ENCODE measurements at regions not wholly inside any gene's neighbourhood (a gene's known extent, or its start where the extent isn't known, plus 50 kb on each side); places are given as distances from the start of the nearest gene placed in this dataset.

GRCh38 chr10:83934641-83935338, 204.5 kb upstream of the GHITM start:
- H3K36me3 Mint-ChIP-seq (ENCODE audit: unreplicated experiment): no peaks in the 10 kb centered on the region
- no peaks in the 10 kb centered on the region for H3K4me1 Mint-ChIP-seq (ENCODE audit: unreplicated experiment)
- H3K27ac Mint-ChIP-seq (ENCODE audit: unreplicated experiment): no peak overlapping the region
- H3K27me3 Mint-ChIP-seq (ENCODE audit: unreplicated experiment): peaks cover 2% of the 10 kb centered on the region
- no peaks in the 10 kb centered on the region for H3K9me3 Mint-ChIP-seq (ENCODE audit: unreplicated experiment)
- DNase-seq (ENCODE audit: extremely low spot score, unreplicated experiment): no peak
- TF ChIP-seq, protein P1, sequence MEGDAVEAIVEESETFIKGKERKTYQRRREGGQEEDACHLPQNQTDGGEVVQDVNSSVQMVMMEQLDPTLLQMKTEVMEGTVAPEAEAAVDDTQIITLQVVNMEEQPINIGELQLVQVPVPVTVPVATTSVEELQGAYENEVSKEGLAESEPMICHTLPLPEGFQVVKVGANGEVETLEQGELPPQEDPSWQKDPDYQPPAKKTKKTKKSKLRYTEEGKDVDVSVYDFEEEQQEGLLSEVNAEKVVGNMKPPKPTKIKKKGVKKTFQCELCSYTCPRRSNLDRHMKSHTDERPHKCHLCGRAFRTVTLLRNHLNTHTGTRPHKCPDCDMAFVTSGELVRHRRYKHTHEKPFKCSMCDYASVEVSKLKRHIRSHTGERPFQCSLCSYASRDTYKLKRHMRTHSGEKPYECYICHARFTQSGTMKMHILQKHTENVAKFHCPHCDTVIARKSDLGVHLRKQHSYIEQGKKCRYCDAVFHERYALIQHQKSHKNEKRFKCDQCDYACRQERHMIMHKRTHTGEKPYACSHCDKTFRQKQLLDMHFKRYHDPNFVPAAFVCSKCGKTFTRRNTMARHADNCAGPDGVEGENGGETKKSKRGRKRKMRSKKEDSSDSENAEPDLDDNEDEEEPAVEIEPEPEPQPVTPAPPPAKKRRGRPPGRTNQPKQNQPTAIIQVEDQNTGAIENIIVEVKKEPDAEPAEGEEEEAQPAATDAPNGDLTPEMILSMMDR (IDR thresholded peaks at IDR 0.05): no peak
- H3K4me3 Mint-ChIP-seq (ENCODE audit: unreplicated experiment): no peak overlapping the region

DNA sequence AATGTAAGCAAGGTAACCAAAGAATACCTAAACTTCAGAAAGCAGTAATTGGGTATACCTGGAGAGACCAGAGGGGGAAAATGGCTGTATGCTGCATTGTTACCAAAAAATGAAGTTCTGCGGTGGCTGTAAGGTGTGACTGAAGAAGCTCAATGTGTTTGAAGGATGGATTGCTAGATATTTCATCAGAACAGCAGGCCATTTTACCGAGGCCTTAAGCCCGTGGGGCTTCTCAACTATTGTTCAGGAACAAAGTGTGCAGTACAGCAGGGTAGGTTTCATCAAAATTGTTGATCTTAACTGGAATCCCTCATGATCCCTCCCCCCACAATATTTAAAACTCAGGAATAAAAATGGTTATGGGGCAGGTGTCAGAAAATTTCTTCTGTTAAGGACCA, 204.0 kb upstream of the GHITM start:
- TF ChIP-seq, protein P1 (IDR thresholded peaks at IDR 0.05): no peak
- peaks cover 2% of the 10 kb centered on the region for H3K27me3 Mint-ChIP-seq (ENCODE audit: unreplicated experiment)
- H3K36me3 Mint-ChIP-seq (ENCODE audit: unreplicated experiment): no peaks in the 10 kb centered on the region
- no peak for DNase-seq (ENCODE audit: extremely low spot score, unreplicated experiment)
- H3K27ac Mint-ChIP-seq (ENCODE audit: unreplicated experiment): no peak overlapping the region
- no peaks in the 10 kb centered on the region for H3K9me3 Mint-ChIP-seq (ENCODE audit: unreplicated experiment)
- no peak overlapping the region for H3K4me3 Mint-ChIP-seq (ENCODE audit: unreplicated experiment)
- H3K4me1 Mint-ChIP-seq (ENCODE audit: unreplicated experiment): no peaks in the 10 kb centered on the region

GRCh38 chr10:83935911-83936310, 203.4 kb upstream of the GHITM start:
- DNase-seq (ENCODE audit: extremely low spot score, unreplicated experiment): no peak
- H3K9me3 Mint-ChIP-seq (ENCODE audit: unreplicated experiment): no peaks in the 10 kb centered on the region
- no peaks in the 10 kb centered on the region for H3K36me3 Mint-ChIP-seq (ENCODE audit: unreplicated experiment)
- H3K4me3 Mint-ChIP-seq (ENCODE audit: unreplicated experiment): no peak overlapping the region
- TF ChIP-seq, protein P1 (IDR thresholded peaks at IDR 0.05): no peak
- peaks cover 2% of the 10 kb centered on the region for H3K27me3 Mint-ChIP-seq (ENCODE audit: unreplicated experiment)
- H3K4me1 Mint-ChIP-seq (ENCODE audit: unreplicated experiment): no peaks in the 10 kb centered on the region
- H3K27ac Mint-ChIP-seq (ENCODE audit: unreplicated experiment): no peak overlapping the region

DNA sequence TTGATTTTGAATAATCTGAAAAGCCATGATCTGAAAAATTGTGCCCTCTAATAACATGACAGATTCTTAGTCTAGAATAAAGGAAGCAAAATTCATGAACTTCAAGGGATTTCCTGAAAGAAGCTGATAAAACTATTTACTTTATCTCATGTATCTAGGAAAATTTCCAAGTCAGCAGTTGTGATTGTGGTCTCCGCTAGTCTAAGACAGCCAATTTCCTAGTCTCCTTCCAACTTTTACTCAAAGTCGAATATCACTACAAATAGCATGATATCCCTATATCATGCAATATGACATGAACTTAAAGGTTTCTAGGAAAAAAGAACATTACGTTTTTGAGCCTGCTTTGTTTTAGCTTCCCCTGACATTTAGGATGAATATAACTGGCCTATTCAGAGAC, 202.1 kb upstream of the GHITM start:
- no peaks in the 10 kb centered on the region for H3K4me1 Mint-ChIP-seq (ENCODE audit: unreplicated experiment)
- peaks cover 2% of the 10 kb centered on the region for H3K27me3 Mint-ChIP-seq (ENCODE audit: unreplicated experiment)
- H3K36me3 Mint-ChIP-seq (ENCODE audit: unreplicated experiment): no peaks in the 10 kb centered on the region
- TF ChIP-seq, protein P1 (IDR thresholded peaks at IDR 0.05): no peak
- no peaks in the 10 kb centered on the region for H3K9me3 Mint-ChIP-seq (ENCODE audit: unreplicated experiment)
- no peak overlapping the region for H3K4me3 Mint-ChIP-seq (ENCODE audit: unreplicated experiment)
- no peak overlapping the region for H3K27ac Mint-ChIP-seq (ENCODE audit: unreplicated experiment)
- no peak for DNase-seq (ENCODE audit: extremely low spot score, unreplicated experiment)

- peaks cover 2% of the 10 kb centered on the region for H3K27me3 Mint-ChIP-seq (ENCODE audit: unreplicated experiment)
- H3K9me3 Mint-ChIP-seq (ENCODE audit: unreplicated experiment): no peaks in the 10 kb centered on the region
- H3K4me1 Mint-ChIP-seq (ENCODE audit: unreplicated experiment): no peaks in the 10 kb centered on the region
- no peak for DNase-seq (ENCODE audit: extremely low spot score, unreplicated experiment)
- no peak overlapping the region for H3K4me3 Mint-ChIP-seq (ENCODE audit: unreplicated experiment)
- no peak overlapping the region for H3K27ac Mint-ChIP-seq (ENCODE audit: unreplicated experiment)
- no peaks in the 10 kb centered on the region for H3K36me3 Mint-ChIP-seq (ENCODE audit: unreplicated experiment)
- TF ChIP-seq, protein P1 (IDR thresholded peaks at IDR 0.05): no peak
Observed at GRCh38 chr10:83937826-83938225, 201.5 kb upstream of the GHITM start.

Measured in osteocyte (in vitro differentiated cells).